GM12878 (cell line): ENCODE measurements at regions not wholly inside any gene's neighbourhood (a gene's known extent, or its start where the extent isn't known, plus 50 kb on each side); places are given as distances from the start of the nearest gene placed in this dataset.

Experiments used
- ATAC-seq: fragments of 200-7000 bp; cut with Tn5 transposase; 3 replicates; pipeline ENCODE4 v1.9.1; 2020; ENCODE audit warnings: mild to moderate bottlenecking, moderate library complexity
- BruUV-seq: library from RNA; stranded (reverse); fragments of 400-500 nt; replicated peaks from 2 replicates; lab custom pipeline; 2021; lab: Mats Ljungman, UMichigan
- CTCF ChIA-PET: fragments of 300-600 bp; sonication (Branson Sonifier 250); formaldehyde crosslinking; extraction: SDS; loops from one replicate; lab custom pipeline; 2021; ENCODE audit warnings: inconsistent platforms; lab: Yijun Ruan, JAX
- POLR2A ChIA-PET: fragments of 350-600 bp; formaldehyde crosslinking; extraction: SDS; loops from one replicate; lab custom pipeline; 2021; ENCODE audit warnings: inconsistent platforms; lab: Charles Lee
- RAD21 ChIA-PET: fragments of 300-600 bp; sonication (Branson Sonifier 250); formaldehyde crosslinking; loops from one replicate; lab custom pipeline; 2023; ENCODE audit warnings: antibody characterized with exemption; ENCODE audit not compliant: unreplicated experiment; lab: Charles Lee
- SMC1A ChIA-PET: fragments of 300-600 bp; sonication (Branson Sonifier 250); formaldehyde crosslinking; loops from one replicate; lab custom pipeline; 2023; ENCODE audit not compliant: unreplicated experiment, uncharacterized antibody; lab: Charles Lee
- DNase-seq: peaks from one replicate; pipeline ENCODE4 v3.0.0-alpha.2; 2011; ENCODE audit warnings: low read depth, low spot score
- FAIRE-seq: peaks from 3 replicates; lab custom pipeline; 2011; peaks lifted over from hg19 to GRCh38; lab: Jason Lieb, UNC
- H2AFZ ChIP-seq: 2 replicates; pipeline ENCODE4 v1.6.0; 2011; ENCODE audit warnings: low read depth, low read length, control low read depth; ENCODE audit not compliant: control insufficient read depth
- H3K27ac ChIP-seq: 2 replicates; pipeline ENCODE4 v1.5.1; 2011; ENCODE audit warnings: control low read depth; ENCODE audit not compliant: control insufficient read depth, insufficient read depth
- H3K27me3 ChIP-seq, 2 experiments: replicated peaks in 1 of 2; 2 replicates each; pipeline versions ENCODE4 v1.6.0 to v1.6.1; 2011; ENCODE audit warnings: low read length in 1 of 2; ENCODE audit not compliant: control insufficient read depth in 2 of 2, insufficient read depth in 2 of 2
- H3K36me3 ChIP-seq, 2 experiments: 2 replicates each; pipeline ENCODE4 v1.5.1; 2011; ENCODE audit warnings: low read length in 1 of 2; ENCODE audit not compliant: control insufficient read depth in 2 of 2, insufficient read depth in 2 of 2
- H3K4me1 ChIP-seq: 2 replicates; pipeline ENCODE4 v1.6.1; 2011; ENCODE audit warnings: mild to moderate bottlenecking, low read length, moderate library complexity, mixed read lengths; ENCODE audit not compliant: control insufficient read depth, insufficient read depth
- H3K4me2 ChIP-seq: 2 replicates; pipeline ENCODE4 v1.6.0; 2011; ENCODE audit warnings: control low read depth; ENCODE audit not compliant: control insufficient read depth, insufficient read depth
- H3K4me3 ChIP-seq: fragments of 200-600 bp; sonication (generic); 2 replicates; pipeline ENCODE4 v1.5.1; 2016
- H3K79me2 ChIP-seq: 2 replicates; pipeline ENCODE4 v1.6.0; 2011; ENCODE audit warnings: low read length; ENCODE audit not compliant: control insufficient read depth, insufficient read depth
- H3K9ac ChIP-seq: 2 replicates; pipeline ENCODE4 v1.8.0; 2011; ENCODE audit warnings: low read length, control low read depth, mixed read lengths; ENCODE audit not compliant: control insufficient read depth, insufficient read depth
- H3K9me3 ChIP-seq: replicated peaks from 3 replicates; pipeline ENCODE4 v1.5.1; 2011; ENCODE audit warnings: mild to moderate bottlenecking, low read length; ENCODE audit not compliant: control insufficient read depth, insufficient read depth
- H4K20me1 ChIP-seq: 2 replicates; pipeline ENCODE4 v1.6.0; 2011; ENCODE audit not compliant: control insufficient read depth, insufficient read depth
- ATF7 ChIP-seq: fragments of 450-650 bp; IDR thresholded peaks from 2 replicates; pipeline ENCODE4 v1.6.1; 2016; ENCODE audit warnings: low read depth, mild to moderate bottlenecking
- BCL3 ChIP-seq: IDR thresholded peaks from 2 replicates; pipeline ENCODE4 v1.6.1; 2011; ENCODE audit warnings: borderline replicate concordance, low read depth, mild to moderate bottlenecking, moderate library complexity, low read length; ENCODE audit not compliant: insufficient read depth, poor library complexity, severe bottlenecking
- EZH2 ChIP-seq: IDR thresholded peaks from 2 replicates; pipeline ENCODE4 v1.6.1; 2012; ENCODE audit warnings: low read depth, mild to moderate bottlenecking, control low read depth, inconsistent platforms, low read length, borderline replicate concordance; ENCODE audit not compliant: control insufficient read depth
- NFXL1 ChIP-seq: fragments of 450-650 bp; IDR thresholded peaks from 2 replicates; pipeline ENCODE4 v1.6.1; 2017; ENCODE audit warnings: antibody characterized with exemption, mild to moderate bottlenecking, borderline replicate concordance
- POLR2A ChIP-seq: IDR thresholded peaks from 2 replicates; pipeline ENCODE4 v1.6.1; 2011; ENCODE audit warnings: low read depth, mild to moderate bottlenecking, low read length
- POLR2AphosphoS2 ChIP-seq: IDR thresholded peaks from 2 replicates; pipeline ENCODE4 v1.6.1; 2011; ENCODE audit warnings: low read depth, mild to moderate bottlenecking, low read length, improper control_type of control experiment, moderate library complexity
- RBBP5 ChIP-seq: fragments of 200-600 bp; sonication (generic); conservative IDR thresholded peaks from 2 replicates; pipeline ENCODE4 v1.6.1; 2016
- SUPT20H ChIP-seq: IDR thresholded peaks from 2 replicates; pipeline ENCODE4 v1.6.1; 2011; ENCODE audit warnings: low read depth, mild to moderate bottlenecking, low read length, moderate library complexity, borderline replicate concordance; ENCODE audit not compliant: control insufficient read depth
- TCF7 ChIP-seq: IDR thresholded peaks from 2 replicates; pipeline ENCODE4 v1.6.1; 2014; ENCODE audit warnings: antibody characterized with exemption, borderline replicate concordance
- ZNF207 ChIP-seq: fragments of 450-650 bp; IDR thresholded peaks from 2 replicates; pipeline ENCODE4 v1.6.1; 2014; ENCODE audit warnings: antibody characterized with exemption, mild to moderate bottlenecking, borderline replicate concordance
- ZNF622 ChIP-seq: fragments of 450-650 bp; IDR thresholded peaks from 2 replicates; pipeline ENCODE4 v1.6.1; 2017; ENCODE audit warnings: mild to moderate bottlenecking, inconsistent platforms
- WGBS: methylation state at CpG from one replicate; pipeline ENCODE4 v1.1.6; 2016; ENCODE audit warnings: low lambda C conversion rate; ENCODE audit not compliant: insufficient replicate concordance, insufficient coverage; ENCODE audit errors: missing lambda C conversion rate; 5-methylcytosine and 5-hydroxymethylcytosine counted together
- in situ Hi-C: fragments of 300-500 bp; cut with MboI; formaldehyde crosslinking; loops from 9 replicates; pipeline ENCODE4 v1.14.3; 2018; ENCODE audit warnings: mixed read lengths
- intact Hi-C: fragments of 100-400 bp; cut with micrococcal nuclease; formaldehyde crosslinking; loops from one replicate; pipeline ENCODE4 v1.14.2; 2022; ENCODE audit not compliant: unreplicated experiment
- TF ChIP-seq, protein P1 (sequence below): IDR thresholded peaks from 2 replicates; pipeline ENCODE4 v1.6.1; 2012; ENCODE audit warnings: mild to moderate bottlenecking, low read depth, low read length
- TF ChIP-seq, protein P2 (sequence below): fragments of 450-650 bp; IDR thresholded peaks from 2 replicates; pipeline ENCODE4 v1.6.1; 2017; ENCODE audit warnings: low read depth, mild to moderate bottlenecking, moderate library complexity
- TF ChIP-seq, protein P3 (sequence below): fragments of 450-650 bp; formaldehyde crosslinking; IDR thresholded peaks from 2 replicates; pipeline ENCODE4 v1.5.0; 2022; ENCODE audit warnings: mild to moderate bottlenecking, missing genetic modification characterization

DNA sequence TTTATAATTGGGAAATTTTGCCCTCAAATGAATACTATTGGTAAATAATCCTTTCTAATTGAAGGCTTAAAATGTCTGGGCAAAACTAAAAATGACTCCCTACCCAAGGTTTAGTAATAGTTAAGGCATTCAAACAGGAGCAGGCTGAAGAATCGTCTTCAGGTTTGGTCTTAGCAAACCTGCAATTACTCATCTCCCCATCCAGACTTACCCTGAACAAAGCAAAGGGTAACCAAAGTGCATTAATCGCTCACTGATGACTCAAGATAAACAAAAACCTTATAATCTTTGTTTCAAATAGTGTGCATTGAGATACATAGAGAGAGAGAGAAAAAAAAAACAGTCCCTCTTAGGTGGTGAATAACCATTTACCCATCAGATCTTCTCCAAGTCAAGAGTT lies 225.5 kb downstream of the BMP2 start (continued):
- TF ChIP-seq, protein P1, sequence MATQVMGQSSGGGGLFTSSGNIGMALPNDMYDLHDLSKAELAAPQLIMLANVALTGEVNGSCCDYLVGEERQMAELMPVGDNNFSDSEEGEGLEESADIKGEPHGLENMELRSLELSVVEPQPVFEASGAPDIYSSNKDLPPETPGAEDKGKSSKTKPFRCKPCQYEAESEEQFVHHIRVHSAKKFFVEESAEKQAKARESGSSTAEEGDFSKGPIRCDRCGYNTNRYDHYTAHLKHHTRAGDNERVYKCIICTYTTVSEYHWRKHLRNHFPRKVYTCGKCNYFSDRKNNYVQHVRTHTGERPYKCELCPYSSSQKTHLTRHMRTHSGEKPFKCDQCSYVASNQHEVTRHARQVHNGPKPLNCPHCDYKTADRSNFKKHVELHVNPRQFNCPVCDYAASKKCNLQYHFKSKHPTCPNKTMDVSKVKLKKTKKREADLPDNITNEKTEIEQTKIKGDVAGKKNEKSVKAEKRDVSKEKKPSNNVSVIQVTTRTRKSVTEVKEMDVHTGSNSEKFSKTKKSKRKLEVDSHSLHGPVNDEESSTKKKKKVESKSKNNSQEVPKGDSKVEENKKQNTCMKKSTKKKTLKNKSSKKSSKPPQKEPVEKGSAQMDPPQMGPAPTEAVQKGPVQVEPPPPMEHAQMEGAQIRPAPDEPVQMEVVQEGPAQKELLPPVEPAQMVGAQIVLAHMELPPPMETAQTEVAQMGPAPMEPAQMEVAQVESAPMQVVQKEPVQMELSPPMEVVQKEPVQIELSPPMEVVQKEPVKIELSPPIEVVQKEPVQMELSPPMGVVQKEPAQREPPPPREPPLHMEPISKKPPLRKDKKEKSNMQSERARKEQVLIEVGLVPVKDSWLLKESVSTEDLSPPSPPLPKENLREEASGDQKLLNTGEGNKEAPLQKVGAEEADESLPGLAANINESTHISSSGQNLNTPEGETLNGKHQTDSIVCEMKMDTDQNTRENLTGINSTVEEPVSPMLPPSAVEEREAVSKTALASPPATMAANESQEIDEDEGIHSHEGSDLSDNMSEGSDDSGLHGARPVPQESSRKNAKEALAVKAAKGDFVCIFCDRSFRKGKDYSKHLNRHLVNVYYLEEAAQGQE: no peak
- no peak for TF ChIP-seq ATF7
- TF ChIP-seq TCF7: no peak
- no peak for TF ChIP-seq ZNF622
- no peak for TF ChIP-seq POLR2A
- TF ChIP-seq BCL3: no peak
- no peak for TF ChIP-seq SUPT20H
- no peak for TF ChIP-seq RBBP5

DNA sequence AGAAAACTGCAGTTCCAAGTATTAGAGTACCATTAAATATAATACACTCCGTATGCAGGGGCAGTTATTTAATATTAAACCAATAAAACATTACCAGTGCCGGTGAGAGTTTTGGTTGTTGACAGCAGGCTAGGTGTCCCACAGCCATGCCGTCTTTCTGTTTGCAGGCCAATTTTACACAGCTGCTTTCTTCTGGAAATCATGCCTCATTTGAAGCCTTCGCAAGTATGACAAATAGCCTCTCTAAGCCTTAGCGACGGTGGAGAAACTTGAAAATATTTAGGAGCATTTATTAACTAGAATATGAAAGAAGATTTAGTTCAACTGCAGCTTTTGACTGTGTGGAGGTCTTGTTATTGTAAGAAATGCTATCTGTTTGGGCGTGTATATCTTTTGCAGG lies 226.0 kb downstream of the BMP2 start:
- 50% methylated on average over 7 of the region's 7 CpGs for WGBS
- no peak overlapping the region for H3K27ac ChIP-seq
- no peak overlapping the region for H2AFZ ChIP-seq
- ChIA-PET POLR2A (interaction anchor here (0.9 to 1.0 kb wide), 4 partner anchors 19 to 934 kb away, joined by 3 to 4 read pairs (median 3); no protein-coding TSS in a partner anchor), SMC1A (interaction anchor here (0.7 to 1.7 kb wide), 18 partner anchors 8 to 366 kb away, joined by 3 to 6 read pairs (median 3); no protein-coding TSS in a partner anchor), RAD21 (interaction anchor here (1.2 to 1.8 kb wide), 4 partner anchors 19 to 156 kb away, joined by 4 to 5 read pairs (median 4); no protein-coding TSS in a partner anchor), CTCF (interaction anchor here (0.9 to 1.6 kb wide), 5 partner anchors 39 to 292 kb away, joined by 3 to 5 read pairs (median 3); no protein-coding TSS in a partner anchor)
- no peaks in the 10 kb centered on the region for H3K4me1 ChIP-seq
- no TSS peak for BruUV-seq
- no peaks in the 10 kb centered on the region for H3K9me3 ChIP-seq
- H3K4me3 ChIP-seq: no peak overlapping the region
- FAIRE-seq (no peak), DNase-seq (no peak), ATAC-seq (no peak)
- H3K4me2 ChIP-seq: no peak overlapping the region
- H3K9ac ChIP-seq: no peak overlapping the region
- intact Hi-C loops: no loop called here
- in situ Hi-C loops: no loop called here
- no peaks in the 10 kb centered on the region; a peak in 1 of 4 replicates for H3K27me3 ChIP-seq
- no peaks in the 10 kb centered on the region for H4K20me1 ChIP-seq
- H3K79me2 ChIP-seq: no peaks in the 10 kb centered on the region
- H3K36me3 ChIP-seq: no peaks in the 10 kb centered on the region
- TF ChIP-seq NFXL1 (no peak), POLR2AphosphoS2 (no peak), ZNF207 (no peak), EZH2 (no peak)
- TF ChIP-seq, protein P2, sequence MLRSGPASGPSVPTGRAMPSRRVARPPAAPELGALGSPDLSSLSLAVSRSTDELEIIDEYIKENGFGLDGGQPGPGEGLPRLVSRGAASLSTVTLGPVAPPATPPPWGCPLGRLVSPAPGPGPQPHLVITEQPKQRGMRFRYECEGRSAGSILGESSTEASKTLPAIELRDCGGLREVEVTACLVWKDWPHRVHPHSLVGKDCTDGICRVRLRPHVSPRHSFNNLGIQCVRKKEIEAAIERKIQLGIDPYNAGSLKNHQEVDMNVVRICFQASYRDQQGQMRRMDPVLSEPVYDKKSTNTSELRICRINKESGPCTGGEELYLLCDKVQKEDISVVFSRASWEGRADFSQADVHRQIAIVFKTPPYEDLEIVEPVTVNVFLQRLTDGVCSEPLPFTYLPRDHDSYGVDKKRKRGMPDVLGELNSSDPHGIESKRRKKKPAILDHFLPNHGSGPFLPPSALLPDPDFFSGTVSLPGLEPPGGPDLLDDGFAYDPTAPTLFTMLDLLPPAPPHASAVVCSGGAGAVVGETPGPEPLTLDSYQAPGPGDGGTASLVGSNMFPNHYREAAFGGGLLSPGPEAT: no peak
- TF ChIP-seq, protein P3, sequence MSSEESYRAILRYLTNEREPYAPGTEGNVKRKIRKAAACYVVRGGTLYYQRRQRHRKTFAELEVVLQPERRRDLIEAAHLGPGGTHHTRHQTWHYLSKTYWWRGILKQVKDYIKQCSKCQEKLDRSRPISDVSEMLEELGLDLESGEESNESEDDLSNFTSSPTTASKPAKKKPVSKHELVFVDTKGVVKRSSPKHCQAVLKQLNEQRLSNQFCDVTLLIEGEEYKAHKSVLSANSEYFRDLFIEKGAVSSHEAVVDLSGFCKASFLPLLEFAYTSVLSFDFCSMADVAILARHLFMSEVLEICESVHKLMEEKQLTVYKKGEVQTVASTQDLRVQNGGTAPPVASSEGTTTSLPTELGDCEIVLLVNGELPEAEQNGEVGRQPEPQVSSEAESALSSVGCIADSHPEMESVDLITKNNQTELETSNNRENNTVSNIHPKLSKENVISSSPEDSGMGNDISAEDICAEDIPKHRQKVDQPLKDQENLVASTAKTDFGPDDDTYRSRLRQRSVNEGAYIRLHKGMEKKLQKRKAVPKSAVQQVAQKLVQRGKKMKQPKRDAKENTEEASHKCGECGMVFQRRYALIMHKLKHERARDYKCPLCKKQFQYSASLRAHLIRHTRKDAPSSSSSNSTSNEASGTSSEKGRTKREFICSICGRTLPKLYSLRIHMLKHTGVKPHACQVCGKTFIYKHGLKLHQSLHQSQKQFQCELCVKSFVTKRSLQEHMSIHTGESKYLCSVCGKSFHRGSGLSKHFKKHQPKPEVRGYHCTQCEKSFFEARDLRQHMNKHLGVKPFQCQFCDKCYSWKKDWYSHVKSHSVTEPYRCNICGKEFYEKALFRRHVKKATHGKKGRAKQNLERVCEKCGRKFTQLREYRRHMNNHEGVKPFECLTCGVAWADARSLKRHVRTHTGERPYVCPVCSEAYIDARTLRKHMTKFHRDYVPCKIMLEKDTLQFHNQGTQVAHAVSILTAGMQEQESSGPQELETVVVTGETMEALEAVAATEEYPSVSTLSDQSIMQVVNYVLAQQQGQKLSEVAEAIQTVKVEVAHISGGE (CRISPR knock-in tag): no peak
